HEK293 (cell line): ENCODE measurements at regions not wholly inside any gene's neighbourhood (a gene's known extent, or its start where the extent isn't known, plus 50 kb on each side); places are given as distances from the start of the nearest gene placed in this dataset.

ENCODE experiments used
- GFI1B ChIP-seq: fragments of 450-650 bp; formaldehyde crosslinking; IDR thresholded peaks from 2 replicates; pipeline ENCODE4 v1.5.1; 2016; ENCODE audit warnings: missing biosample characterization, missing genetic modification characterization
- GLIS1 ChIP-seq: fragments of 450-650 bp; formaldehyde crosslinking; IDR thresholded peaks from 2 replicates; pipeline ENCODE4 v1.5.1; 2016; ENCODE audit warnings: missing biosample characterization, missing genetic modification characterization
- IKZF3 ChIP-seq: fragments of 450-650 bp; IDR thresholded peaks from 2 replicates; pipeline ENCODE4 v1.5.0; 2018; ENCODE audit warnings: missing biosample characterization, mild to moderate bottlenecking, missing genetic modification characterization, moderate library complexity
- MEIS1 ChIP-seq: sonication (generic); formaldehyde crosslinking; IDR thresholded peaks from 2 replicates; pipeline ENCODE4 v1.8.1; 2022; ENCODE audit warnings: missing genetic modification reagents, mild to moderate bottlenecking, borderline replicate concordance
- OSR2 ChIP-seq: fragments of 450-650 bp; formaldehyde crosslinking; IDR thresholded peaks from 2 replicates; pipeline ENCODE4 v1.5.1; 2016; ENCODE audit warnings: missing biosample characterization, missing genetic modification characterization
- ZBTB17 ChIP-seq: fragments of 450-650 bp; formaldehyde crosslinking; IDR thresholded peaks from 2 replicates; pipeline ENCODE4 v1.5.1; 2016; ENCODE audit warnings: missing biosample characterization, missing genetic modification characterization
- ZBTB21 ChIP-seq: fragments of 450-650 bp; formaldehyde crosslinking; IDR thresholded peaks from 2 replicates; pipeline ENCODE4 v1.5.1; 2017; ENCODE audit warnings: missing biosample characterization, missing genetic modification characterization
- ZEB2 ChIP-seq: fragments of 450-650 bp; formaldehyde crosslinking; IDR thresholded peaks from 2 replicates; pipeline ENCODE4 v1.5.1; 2016; ENCODE audit warnings: missing biosample characterization, missing genetic modification characterization
- ZNF175 ChIP-seq: fragments of 450-650 bp; formaldehyde crosslinking; IDR thresholded peaks from 2 replicates; pipeline ENCODE4 v1.5.1; 2016; ENCODE audit warnings: missing biosample characterization, missing genetic modification characterization
- ZNF221 ChIP-seq: fragments of 450-650 bp; formaldehyde crosslinking; IDR thresholded peaks from 2 replicates; pipeline ENCODE4 v1.5.1; 2017; ENCODE audit warnings: missing biosample characterization, missing genetic modification characterization, borderline replicate concordance
- ZNF26 ChIP-seq: fragments of 450-650 bp; formaldehyde crosslinking; IDR thresholded peaks from 2 replicates; pipeline ENCODE4 v1.5.1; 2016; ENCODE audit warnings: missing biosample characterization, missing genetic modification characterization
- ZNF266 ChIP-seq: fragments of 450-650 bp; formaldehyde crosslinking; IDR thresholded peaks from 2 replicates; pipeline ENCODE4 v1.5.1; 2016; ENCODE audit warnings: missing biosample characterization, missing genetic modification characterization, low read depth
- ZNF341 ChIP-seq: fragments of 450-650 bp; formaldehyde crosslinking; IDR thresholded peaks from 2 replicates; pipeline ENCODE4; 2016; ENCODE audit warnings: low read depth, missing biosample characterization, missing genetic modification characterization
- ZNF561 ChIP-seq: fragments of 450-650 bp; IDR thresholded peaks from 2 replicates; pipeline ENCODE4 v1.5.1; 2018; ENCODE audit warnings: missing biosample characterization, missing genetic modification characterization, borderline replicate concordance
- ZNF571 ChIP-seq: fragments of 450-650 bp; formaldehyde crosslinking; IDR thresholded peaks from 2 replicates; pipeline ENCODE4 v1.5.0; 2017; ENCODE audit warnings: missing biosample characterization, missing genetic modification characterization
- ZNF600 ChIP-seq: fragments of 450-650 bp; formaldehyde crosslinking; IDR thresholded peaks from 2 replicates; pipeline ENCODE4 v1.5.1; 2016; ENCODE audit warnings: missing biosample characterization, missing genetic modification characterization
- ZNF621 ChIP-seq: fragments of 450-650 bp; formaldehyde crosslinking; IDR thresholded peaks from 2 replicates; pipeline ENCODE4 v1.5.1; 2017; ENCODE audit warnings: missing biosample characterization, missing genetic modification characterization
- ZNF624 ChIP-seq: fragments of 450-650 bp; formaldehyde crosslinking; IDR thresholded peaks from 2 replicates; pipeline ENCODE4 v1.5.1; 2017; ENCODE audit warnings: missing biosample characterization, missing genetic modification characterization
- ZNF626 ChIP-seq: fragments of 450-650 bp; sonication (Bioruptor Pico); formaldehyde crosslinking; IDR thresholded peaks from 2 replicates; pipeline ENCODE4 v1.5.1; 2018; ENCODE audit warnings: missing biosample characterization, missing genetic modification characterization, inconsistent platforms
- ZNF645 ChIP-seq: fragments of 450-650 bp; formaldehyde crosslinking; IDR thresholded peaks from 2 replicates; pipeline ENCODE4; 2016; ENCODE audit warnings: missing biosample characterization, missing genetic modification characterization
- ZNF660 ChIP-seq: fragments of 450-650 bp; IDR thresholded peaks from 2 replicates; pipeline ENCODE4 v1.5.1; 2018; ENCODE audit warnings: missing biosample characterization, mild to moderate bottlenecking, missing genetic modification characterization
- ZNF76 ChIP-seq: fragments of 450-650 bp; formaldehyde crosslinking; IDR thresholded peaks from 2 replicates; pipeline ENCODE4; 2016; ENCODE audit warnings: low read depth, missing biosample characterization, missing genetic modification characterization, borderline replicate concordance
- ZSCAN30 ChIP-seq: fragments of 450-650 bp; IDR thresholded peaks from 2 replicates; pipeline ENCODE4 v1.5.1; 2018; ENCODE audit warnings: missing biosample characterization, mild to moderate bottlenecking, missing genetic modification characterization, moderate library complexity
- TF ChIP-seq, protein P1 (sequence below): fragments of 450-650 bp; formaldehyde crosslinking; IDR thresholded peaks from 2 replicates; pipeline ENCODE4 v1.5.1; 2017; ENCODE audit warnings: missing biosample characterization, missing genetic modification characterization
- TF ChIP-seq, protein P2 (sequence below): fragments of 450-650 bp; formaldehyde crosslinking; IDR thresholded peaks from 2 replicates; pipeline ENCODE4 v1.5.1; 2016; ENCODE audit warnings: missing biosample characterization, missing genetic modification characterization
- TF ChIP-seq, protein P3 (sequence below): fragments of 450-650 bp; formaldehyde crosslinking; IDR thresholded peaks from 2 replicates; pipeline ENCODE4 v1.5.1; 2016; ENCODE audit warnings: missing biosample characterization, missing genetic modification characterization
- TF ChIP-seq, protein P4 (sequence below): fragments of 450-650 bp; formaldehyde crosslinking; IDR thresholded peaks from 2 replicates; pipeline ENCODE4 v1.5.1; 2016; ENCODE audit warnings: missing biosample characterization, missing genetic modification characterization

DNA sequence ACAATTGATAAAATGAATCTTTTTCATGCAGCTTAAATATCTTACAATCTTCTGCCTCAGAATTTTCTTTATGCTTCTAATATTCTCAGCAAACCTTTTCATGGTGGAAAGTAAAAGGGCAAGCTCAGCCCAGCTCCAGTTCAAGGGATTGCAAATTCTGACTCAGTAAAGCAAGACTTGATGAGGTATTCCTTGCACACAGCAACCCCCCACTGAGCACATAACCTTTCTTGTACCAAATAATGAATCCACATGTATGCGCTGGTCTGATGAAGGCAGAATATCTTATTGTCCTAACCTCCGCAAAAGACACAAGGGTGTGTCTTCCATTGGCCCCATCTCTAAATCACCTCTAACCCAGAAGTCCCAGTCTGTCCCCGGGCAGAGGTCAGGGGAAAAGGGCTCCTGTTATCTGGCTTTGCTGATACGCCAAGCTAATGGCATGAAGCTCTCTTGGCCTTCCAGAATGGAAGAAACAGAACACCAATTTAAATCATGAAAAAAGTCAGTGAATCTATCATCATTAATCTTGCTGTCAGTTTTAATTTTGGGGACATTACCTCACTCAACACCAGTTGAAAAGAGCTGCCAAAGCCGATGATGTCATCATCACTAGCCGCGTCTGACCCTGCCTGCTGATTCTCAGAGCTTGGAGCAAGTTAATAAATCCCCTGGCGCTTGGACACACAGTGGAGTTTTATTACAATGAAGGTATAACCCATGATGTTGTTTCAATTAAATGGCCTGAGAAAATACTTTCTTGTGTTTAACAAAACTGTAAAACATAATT, 592.5 kb upstream of the CLINT1 start (continued):
- TF ChIP-seq ZNF76 (tag by site-specific recombination): peak; percentile 61
- TF ChIP-seq ZBTB21 (tag by site-specific recombination): peak; percentile 95
- TF ChIP-seq ZNF600 (tag by site-specific recombination): peak; percentile 74; the same call in 1 of the 2 replicates
- TF ChIP-seq ZNF645 (tag by site-specific recombination): no peak
- no peak for TF ChIP-seq ZNF571 (tag by site-specific recombination)
- no peak for TF ChIP-seq ZNF175 (tag by site-specific recombination)
- no peak for TF ChIP-seq ZNF26 (tag by site-specific recombination)
- TF ChIP-seq ZNF221 (tag by site-specific recombination): 0 out of 2 replicates have a peak, but pooled peaks have one; percentile 33
- no peak for TF ChIP-seq ZNF621 (tag by site-specific recombination)
- TF ChIP-seq ZSCAN30 (tag by site-specific recombination): peak; percentile 87
- TF ChIP-seq ZNF626 (tag by site-specific recombination): peak; percentile 76; the same call in 1 of the 2 replicates
- TF ChIP-seq, protein P1, sequence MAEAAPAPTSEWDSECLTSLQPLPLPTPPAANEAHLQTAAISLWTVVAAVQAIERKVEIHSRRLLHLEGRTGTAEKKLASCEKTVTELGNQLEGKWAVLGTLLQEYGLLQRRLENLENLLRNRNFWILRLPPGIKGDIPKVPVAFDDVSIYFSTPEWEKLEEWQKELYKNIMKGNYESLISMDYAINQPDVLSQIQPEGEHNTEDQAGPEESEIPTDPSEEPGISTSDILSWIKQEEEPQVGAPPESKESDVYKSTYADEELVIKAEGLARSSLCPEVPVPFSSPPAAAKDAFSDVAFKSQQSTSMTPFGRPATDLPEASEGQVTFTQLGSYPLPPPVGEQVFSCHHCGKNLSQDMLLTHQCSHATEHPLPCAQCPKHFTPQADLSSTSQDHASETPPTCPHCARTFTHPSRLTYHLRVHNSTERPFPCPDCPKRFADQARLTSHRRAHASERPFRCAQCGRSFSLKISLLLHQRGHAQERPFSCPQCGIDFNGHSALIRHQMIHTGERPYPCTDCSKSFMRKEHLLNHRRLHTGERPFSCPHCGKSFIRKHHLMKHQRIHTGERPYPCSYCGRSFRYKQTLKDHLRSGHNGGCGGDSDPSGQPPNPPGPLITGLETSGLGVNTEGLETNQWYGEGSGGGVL: peak; percentile 37; the same call in 1 of the 2 replicates
- TF ChIP-seq, protein P2, sequence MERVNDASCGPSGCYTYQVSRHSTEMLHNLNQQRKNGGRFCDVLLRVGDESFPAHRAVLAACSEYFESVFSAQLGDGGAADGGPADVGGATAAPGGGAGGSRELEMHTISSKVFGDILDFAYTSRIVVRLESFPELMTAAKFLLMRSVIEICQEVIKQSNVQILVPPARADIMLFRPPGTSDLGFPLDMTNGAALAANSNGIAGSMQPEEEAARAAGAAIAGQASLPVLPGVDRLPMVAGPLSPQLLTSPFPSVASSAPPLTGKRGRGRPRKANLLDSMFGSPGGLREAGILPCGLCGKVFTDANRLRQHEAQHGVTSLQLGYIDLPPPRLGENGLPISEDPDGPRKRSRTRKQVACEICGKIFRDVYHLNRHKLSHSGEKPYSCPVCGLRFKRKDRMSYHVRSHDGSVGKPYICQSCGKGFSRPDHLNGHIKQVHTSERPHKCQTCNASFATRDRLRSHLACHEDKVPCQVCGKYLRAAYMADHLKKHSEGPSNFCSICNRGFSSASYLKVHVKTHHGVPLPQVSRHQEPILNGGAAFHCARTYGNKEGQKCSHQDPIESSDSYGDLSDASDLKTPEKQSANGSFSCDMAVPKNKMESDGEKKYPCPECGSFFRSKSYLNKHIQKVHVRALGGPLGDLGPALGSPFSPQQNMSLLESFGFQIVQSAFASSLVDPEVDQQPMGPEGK (tag by site-specific recombination): peak; percentile 51; the same call in 1 of the 2 replicates
- TF ChIP-seq, protein P3, sequence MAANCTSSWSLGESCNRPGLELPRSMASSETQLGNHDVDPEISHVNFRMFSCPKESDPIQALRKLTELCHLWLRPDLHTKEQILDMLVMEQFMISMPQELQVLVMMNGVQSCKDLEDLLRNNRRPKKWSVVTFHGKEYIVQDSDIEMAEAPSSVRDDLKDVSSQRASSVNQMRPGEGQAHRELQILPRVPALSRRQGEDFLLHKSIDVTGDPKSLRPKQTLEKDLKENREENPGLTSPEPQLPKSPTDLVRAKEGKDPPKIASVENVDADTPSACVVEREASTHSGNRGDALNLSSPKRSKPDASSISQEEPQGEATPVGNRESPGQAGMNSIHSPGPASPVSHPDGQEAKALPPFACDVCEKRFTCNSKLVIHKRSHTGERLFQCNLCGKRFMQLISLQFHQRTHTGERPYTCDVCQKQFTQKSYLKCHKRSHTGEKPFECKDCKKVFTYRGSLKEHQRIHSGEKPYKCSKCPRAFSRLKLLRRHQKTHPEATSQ (tag by site-specific recombination): 0 out of 2 replicates have a peak, but pooled peaks have one; percentile 19
- peak; percentile 76 for TF ChIP-seq ZBTB17
- TF ChIP-seq ZNF660 (tag by site-specific recombination): peak; percentile 83; the same call in 1 of the 2 replicates
- peak; percentile 92 for TF ChIP-seq IKZF3
- TF ChIP-seq ZNF561 (tag by site-specific recombination): peak; percentile 47; the same call in 1 of the 2 replicates
- TF ChIP-seq ZNF266 (tag by site-specific recombination): no peak
- peak; percentile 93 for TF ChIP-seq MEIS1 (CRISPR knock-in tag)
- peak; percentile 71 for TF ChIP-seq GLIS1
- peak; percentile 31; the same call in 1 of the 2 replicates for TF ChIP-seq GFI1B (tag by site-specific recombination)
- TF ChIP-seq OSR2: peak; percentile 82
- TF ChIP-seq, protein P4, sequence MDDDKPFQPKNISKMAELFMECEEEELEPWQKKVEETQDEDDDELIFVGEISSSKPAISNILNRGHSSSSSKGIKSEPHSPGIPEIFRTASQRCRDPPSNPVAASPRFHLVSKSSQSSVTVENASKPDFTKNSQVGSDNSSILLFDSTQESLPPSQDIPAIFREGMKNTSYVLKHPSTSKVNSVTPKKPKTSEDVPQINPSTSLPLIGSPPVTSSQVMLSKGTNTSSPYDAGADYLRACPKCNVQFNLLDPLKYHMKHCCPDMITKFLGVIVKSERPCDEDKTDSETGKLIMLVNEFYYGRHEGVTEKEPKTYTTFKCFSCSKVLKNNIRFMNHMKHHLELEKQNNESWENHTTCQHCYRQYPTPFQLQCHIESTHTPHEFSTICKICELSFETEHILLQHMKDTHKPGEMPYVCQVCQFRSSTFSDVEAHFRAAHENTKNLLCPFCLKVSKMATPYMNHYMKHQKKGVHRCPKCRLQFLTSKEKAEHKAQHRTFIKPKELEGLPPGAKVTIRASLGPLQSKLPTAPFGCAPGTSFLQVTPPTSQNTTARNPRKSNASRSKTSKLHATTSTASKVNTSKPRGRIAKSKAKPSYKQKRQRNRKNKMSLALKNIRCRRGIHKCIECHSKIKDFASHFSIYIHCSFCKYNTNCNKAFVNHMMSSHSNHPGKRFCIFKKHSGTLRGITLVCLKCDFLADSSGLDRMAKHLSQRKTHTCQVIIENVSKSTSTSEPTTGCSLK (tag by site-specific recombination): no peak
- TF ChIP-seq ZNF624 (tag by site-specific recombination): no peak
- TF ChIP-seq ZEB2 (tag by site-specific recombination): peak; percentile 98
- 0 out of 2 replicates have a peak, but pooled peaks have one; percentile 22 for TF ChIP-seq ZNF341 (tag by site-specific recombination)
